Fibroblast of pulmonary artery (primary cell): ENCODE measurements at regions not wholly inside any gene's neighbourhood (a gene's known extent, or its start where the extent isn't known, plus 50 kb on each side); places are given as distances from the start of the nearest gene placed in this dataset.

Experiments
- DNase-seq: peaks from one replicate; pipeline ENCODE4 v3.0.0-alpha.2; 2010; ENCODE audit warnings: low read depth
- H3K4me3 ChIP-seq: replicated peaks from 2 replicates; pipeline ENCODE4 v1.5.1; 2011; ENCODE audit warnings: low read depth, mild to moderate bottlenecking, control low read depth, low read length, moderate library complexity
- CTCF ChIP-seq: IDR thresholded peaks from 2 replicates; pipeline ENCODE4 v1.5.1; 2011; ENCODE audit warnings: mild to moderate bottlenecking, control low read depth, low read length, inconsistent platforms; ENCODE audit errors: missing control alignments

DNA sequence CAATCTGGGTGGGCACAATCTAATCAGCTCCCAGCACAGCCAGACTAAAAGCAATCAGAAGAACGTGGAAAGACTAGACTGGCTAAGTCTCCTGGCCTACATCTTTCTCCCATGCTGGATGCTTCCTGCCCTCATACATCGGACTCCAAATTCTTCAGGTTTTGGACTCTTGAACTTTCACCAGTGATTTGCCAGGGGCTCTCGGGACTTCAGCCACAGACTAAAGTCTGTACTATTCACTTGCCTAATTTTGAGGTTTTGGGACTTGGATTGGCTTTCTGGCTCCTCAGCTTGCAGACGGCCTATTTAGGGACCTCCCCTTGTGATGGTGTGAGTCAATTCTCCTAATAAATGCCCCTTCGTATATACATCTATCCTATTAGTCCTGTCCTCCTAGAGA, 66.6 kb upstream of the SOX21 start:
- no peak for DNase-seq
- no peak overlapping the region for H3K4me3 ChIP-seq
- no peak for TF ChIP-seq CTCF

DNA sequence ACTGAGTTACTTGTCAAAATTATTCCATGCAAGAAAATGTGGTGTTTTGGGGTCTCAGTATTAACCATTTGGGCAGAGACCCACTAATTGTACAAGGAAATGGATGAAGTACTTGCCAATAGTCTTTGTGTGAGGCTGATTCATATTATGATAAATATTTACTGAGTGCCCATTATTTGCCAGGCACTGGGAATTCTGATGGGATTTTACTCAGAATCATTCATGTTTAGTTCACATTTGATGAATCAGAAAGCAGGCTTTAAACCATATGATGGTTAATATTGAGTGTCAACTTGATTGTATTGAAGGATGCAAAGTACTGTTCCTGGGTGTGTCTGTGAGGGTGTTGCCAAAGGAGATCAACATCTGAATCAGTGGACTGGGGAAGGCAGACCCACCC, 66.2 kb upstream of the SOX21 start:
- no peak for TF ChIP-seq CTCF
- no peak overlapping the region for H3K4me3 ChIP-seq
- DNase-seq = no peak

GRCh38 chr13:94776956-94777355, 64.6 kb upstream of the SOX21 start:
- TF ChIP-seq CTCF = no peak
- no peak overlapping the region for H3K4me3 ChIP-seq
- peak; percentile 2 for DNase-seq

DNA sequence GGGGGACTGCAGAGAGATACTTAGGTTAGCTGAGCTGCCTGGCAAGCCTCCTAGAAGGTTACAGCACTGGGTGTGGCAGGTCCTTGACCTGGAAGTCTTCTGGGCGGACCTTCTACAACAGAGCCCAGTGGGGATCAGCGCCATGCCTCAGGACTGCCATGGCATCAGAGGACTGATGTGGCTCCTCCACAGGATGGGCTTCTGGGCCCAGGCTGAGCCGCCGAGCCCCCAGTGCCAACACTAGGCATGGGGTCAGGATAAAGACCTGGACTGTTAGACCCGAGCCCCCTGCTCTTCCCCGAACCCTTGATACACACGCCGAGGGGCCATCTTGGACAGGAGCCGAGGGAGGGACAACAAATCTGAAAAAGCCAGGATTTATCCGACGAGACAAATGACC, 64.0 kb upstream of the SOX21 start:
- TF ChIP-seq CTCF = no peak
- no peak for DNase-seq
- no peak overlapping the region for H3K4me3 ChIP-seq

GRCh38 chr13:94765814-94766213, 53.5 kb upstream of the SOX21 start:
- H3K4me3 ChIP-seq = no peak overlapping the region
- no peak for DNase-seq
- TF ChIP-seq CTCF = no peak

DNA sequence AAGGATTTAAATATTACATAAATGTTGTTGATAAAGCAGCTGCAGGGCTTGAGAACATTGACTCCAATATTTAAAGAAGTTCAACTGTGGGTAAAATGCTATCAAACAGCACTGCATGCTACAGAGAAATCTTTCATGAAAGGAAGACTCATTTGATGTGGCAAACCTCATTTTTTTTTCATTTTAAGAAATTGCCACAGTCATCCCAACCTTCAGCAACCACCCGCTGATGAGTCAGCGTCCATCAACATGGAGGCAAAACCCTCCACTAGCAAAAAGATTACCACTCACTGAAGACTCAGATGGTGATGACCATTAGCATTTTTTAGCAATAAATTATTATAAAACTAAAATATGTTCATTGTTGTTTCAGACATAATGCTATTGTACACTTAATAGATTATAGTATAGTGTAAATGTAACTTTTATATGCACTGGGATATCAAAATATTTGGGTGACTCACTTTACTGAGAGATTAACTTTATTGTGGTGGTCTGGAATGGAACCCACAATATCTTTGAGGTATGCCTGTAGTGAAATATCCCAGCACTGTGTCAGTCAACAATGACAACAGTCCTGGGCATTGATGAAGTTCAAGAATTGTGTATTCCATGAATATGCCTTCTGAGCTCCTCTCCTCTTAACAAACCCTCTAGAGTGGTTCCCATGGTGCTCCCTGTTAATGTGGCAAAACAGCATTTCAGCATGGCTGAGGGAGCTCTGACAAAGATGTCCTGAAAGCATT, 52.4 kb upstream of the SOX21 start:
- no peak for DNase-seq
- no peak overlapping the region for H3K4me3 ChIP-seq
- TF ChIP-seq CTCF = no peak
